HepG2 (cell line): ENCODE measurements at regions not wholly inside any gene's neighbourhood (a gene's known extent, or its start where the extent isn't known, plus 50 kb on each side); places are given as distances from the start of the nearest gene placed in this dataset.

Experiments
- ATAC-seq: fragments of 200-7000 bp; cut with Tn5 transposase; 3 replicates; pipeline ENCODE4 v1.9.1; 2020; ENCODE audit warnings: mild to moderate bottlenecking, moderate library complexity
- BruUV-seq: library from RNA; stranded (reverse); fragments of 400-500 nt; replicated peaks from 2 replicates; lab custom pipeline; 2021; lab: Mats Ljungman, UMichigan
- CTCF ChIA-PET: fragments of 300-600 bp; formaldehyde crosslinking; extraction: SDS; loops from one replicate; lab custom pipeline; 2021; ENCODE audit warnings: low total read pairs, inconsistent platforms, low intra/inter-chr PET ratio; lab: Yijun Ruan, JAX
- POLR2A ChIA-PET: fragments of 350-600 bp; sonication (Branson Sonifier 250); formaldehyde crosslinking; loops from one replicate; lab custom pipeline; 2020; ENCODE audit warnings: antibody characterized with exemption, inconsistent platforms; lab: Yijun Ruan, JAX
- DNase-seq: peaks from one replicate; pipeline ENCODE4 v3.0.0-alpha.2; 2015; ENCODE audit warnings: low spot score
- FAIRE-seq: peaks from 3 replicates; lab custom pipeline; 2011; peaks lifted over from hg19 to GRCh38; lab: Jason Lieb, UNC
- H2AFZ ChIP-seq: one replicate; pipeline ENCODE4 v1.6.1; 2011; ENCODE audit warnings: low read length, inconsistent platforms
- H3K27ac ChIP-seq: fragments of 300-600 bp; 3 replicates; pipeline ENCODE4 v1.8.0; 2011; ENCODE audit warnings: mixed run types, mild to moderate bottlenecking, mixed read lengths, low read length, inconsistent platforms; ENCODE audit not compliant: insufficient read depth; ENCODE audit errors: extremely low read length
- H3K27me3 ChIP-seq, 2 experiments: fragments of 200-600 bp in 1 of 2; 2 replicates in 1 of 2; 3 replicates in 1 of 2; pipeline versions ENCODE4 v1.6.0 to v1.8.0; 2011; ENCODE audit warnings: low read length in 2 of 2, mild to moderate bottlenecking in 2 of 2, moderate library complexity in 2 of 2, inconsistent platforms in 1 of 2; ENCODE audit not compliant: insufficient read depth in 2 of 2, control insufficient read depth in 1 of 2
- H3K36me3 ChIP-seq, 2 experiments: fragments of 200-600 bp in 1 of 2; replicated peaks in 1 of 2; 2 replicates in 1 of 2; 3 replicates in 1 of 2; pipeline versions ENCODE4 v1.5.1 to v1.8.0; 2011; ENCODE audit warnings: low read length in 2 of 2, inconsistent platforms in 1 of 2; ENCODE audit not compliant: insufficient read depth in 2 of 2, control insufficient read depth in 1 of 2
- H3K4me1 ChIP-seq: 2 replicates; pipeline ENCODE4 v1.5.1; 2012; ENCODE audit warnings: low read length, inconsistent platforms; ENCODE audit not compliant: insufficient read depth
- H3K4me2 ChIP-seq: 2 replicates; pipeline ENCODE4 v1.6.0; 2011; ENCODE audit warnings: low read depth, low read length, inconsistent platforms
- H3K4me3 ChIP-seq, 3 experiments: fragments of 200-600 bp in 1 of 3; sonication (generic), shearing (Covaris generic) in 1 of 3; replicated peaks in 1 of 3; 2 replicates each; pipeline ENCODE4 v1.5.1; 2011 to 2016; ENCODE audit warnings: low read length in 3 of 3, inconsistent platforms in 2 of 3, low read depth in 2 of 3, mild to moderate bottlenecking in 2 of 3, control low read depth in 1 of 3, mixed read lengths in 1 of 3; ENCODE audit not compliant: insufficient read depth in 1 of 3
- H3K79me2 ChIP-seq: one replicate; pipeline ENCODE4 v1.6.1; 2011; ENCODE audit warnings: low read length, inconsistent platforms; ENCODE audit not compliant: insufficient read depth
- H3K9ac ChIP-seq: 2 replicates; pipeline ENCODE4 v1.6.0; 2011; ENCODE audit warnings: mild to moderate bottlenecking, low read depth, low read length, inconsistent platforms; ENCODE audit not compliant: insufficient read depth
- H3K9me3 ChIP-seq: 2 replicates; pipeline ENCODE4 v1.5.1; 2012; ENCODE audit warnings: mild to moderate bottlenecking, low read length
- H4K20me1 ChIP-seq: 2 replicates; pipeline ENCODE4 v1.6.0; 2011; ENCODE audit warnings: inconsistent platforms, mild to moderate bottlenecking, low read length, moderate library complexity; ENCODE audit not compliant: insufficient read depth
- ATF1 ChIP-seq: IDR thresholded peaks from 2 replicates; pipeline ENCODE4 v1.6.1; 2016; ENCODE audit warnings: mild to moderate bottlenecking, control low read depth
- HMGXB3 ChIP-seq: sonication (generic); formaldehyde crosslinking; IDR thresholded peaks from 2 replicates; pipeline ENCODE4 v1.4.0; 2020; ENCODE audit warnings: missing genetic modification reagents, borderline replicate concordance
- ZNF432 ChIP-seq: sonication (generic); formaldehyde crosslinking; IDR thresholded peaks from 2 replicates; pipeline ENCODE4 v1.5.0; 2020; ENCODE audit warnings: missing genetic modification reagents, mild to moderate bottlenecking, borderline replicate concordance
- WGBS: methylation state at CpG from one replicate; pipeline ENCODE4 v1.1.6; 2017; ENCODE audit warnings: low lambda C conversion rate; 5-methylcytosine and 5-hydroxymethylcytosine counted together
- in situ Hi-C: cut with HindIII; loops from 2 replicates; pipeline ENCODE4 v1.10.0; 2017; ENCODE audit warnings: low pct_unique_long_range_greater_than_20kb; ENCODE audit not compliant: extremely low pct_ligation_motif_present
- intact Hi-C: fragments of 100-400 bp; cut with micrococcal nuclease; formaldehyde crosslinking; loops from one replicate; pipeline ENCODE4 v1.10.0; 2022; ENCODE audit not compliant: unreplicated experiment

DNA sequence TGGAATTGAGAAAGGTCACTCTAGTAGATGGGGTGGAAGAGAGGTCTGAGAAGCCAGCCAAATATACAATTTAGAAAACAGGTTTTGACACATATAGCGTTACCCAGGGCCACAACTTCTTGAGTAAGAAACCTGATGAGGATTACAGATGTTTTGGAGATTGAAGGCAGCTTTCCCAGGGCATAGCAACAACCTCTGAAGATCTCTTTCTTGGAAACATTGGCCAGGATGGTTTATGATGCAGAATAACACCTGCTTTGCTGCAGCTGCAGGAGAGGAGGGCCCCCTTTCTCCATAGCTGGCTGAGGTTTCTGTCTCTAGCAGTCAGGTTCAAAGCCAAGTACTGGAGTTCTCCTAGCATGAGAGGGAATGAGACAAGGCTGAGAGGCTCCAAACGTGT is 75.1 kb upstream of the NUP50 start:
- WGBS: 3% methylated on average over 2 of the region's 2 CpGs
- TF ChIP-seq HMGXB3: no peak
- TF ChIP-seq ZNF432 (CRISPR knock-in tag): no peak
- intact Hi-C loops (no loop called here), in situ Hi-C loops (no loop called here)
- BruUV-seq: no TSS peak
- H3K36me3 ChIP-seq: no peaks in the 10 kb centered on the region
- H4K20me1 ChIP-seq: no peaks in the 10 kb centered on the region
- peaks cover 3 to 52% of the 10 kb centered on the region in 2 experiments; a peak in 4 of 5 replicates for H3K27me3 ChIP-seq
- no peak overlapping the region for H2AFZ ChIP-seq
- H3K4me2 ChIP-seq: no peak overlapping the region
- ATAC-seq (no peak), FAIRE-seq (no peak), DNase-seq (no peak)
- no peaks in the 10 kb centered on the region for H3K9me3 ChIP-seq
- POLR2A ChIA-PET: no interaction called here
- 0 out of 2 replicates have a peak, but pooled peaks cover 8% of the 10 kb centered on the region for H3K4me1 ChIP-seq
- H3K27ac ChIP-seq: no peak overlapping the region
- H3K79me2 ChIP-seq: no peaks in the 10 kb centered on the region
- H3K9ac ChIP-seq: no peak overlapping the region
- no peak overlapping the region for H3K4me3 ChIP-seq
- CTCF ChIA-PET: no interaction called here

DNA sequence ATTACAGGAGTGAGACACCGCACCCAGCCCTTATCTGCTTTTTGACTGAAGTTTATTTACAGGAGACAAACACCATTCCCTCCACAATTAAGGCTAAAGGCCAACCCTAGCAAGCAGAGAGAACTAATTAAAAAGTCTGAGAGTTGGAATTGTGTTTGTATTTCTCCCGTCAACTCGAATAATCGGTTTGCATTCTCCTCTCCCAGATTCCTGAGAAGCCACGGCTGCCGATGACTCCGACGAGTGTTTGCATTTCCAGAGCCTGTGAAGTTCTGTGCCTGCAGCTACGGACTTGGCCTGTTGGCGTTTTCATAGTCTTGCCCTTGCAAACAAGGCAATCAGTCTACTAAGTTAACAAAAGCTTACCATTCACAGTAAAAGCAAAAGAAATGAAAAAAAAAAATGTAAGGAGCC is 73.2 kb upstream of the NUP50 start:
- FAIRE-seq (no peak), ATAC-seq (peak; percentile 77), DNase-seq (peak; percentile 26)
- Histone ChIP-seq H3K27ac (no peak overlapping the region), H3K4me2 (no peak overlapping the region), H3K4me3 (no peak overlapping the region), H3K4me1 (0 out of 2 replicates have a peak, but pooled peaks cover 8% of the 10 kb centered on the region), H3K27me3 (peaks cover 11 to 53% of the 10 kb centered on the region in 2 experiments; a peak in 4 of 5 replicates), H2AFZ (no peak overlapping the region), H3K9ac (no peak overlapping the region), H3K79me2 (no peaks in the 10 kb centered on the region), H4K20me1 (no peaks in the 10 kb centered on the region), H3K36me3 (no peaks in the 10 kb centered on the region), H3K9me3 (no peaks in the 10 kb centered on the region)
- ChIA-PET POLR2A (no interaction called here), CTCF (no interaction called here)
- in situ Hi-C loops: no loop called here
- no peak for TF ChIP-seq ATF1 (CRISPR knock-in tag)
- WGBS: 2% methylated on average over 10 of the region's 10 CpGs
- BruUV-seq: no TSS peak
- intact Hi-C loops: no loop called here
